ENCODE measurements at regions not wholly inside any gene's neighbourhood (a gene's known extent, or its start where the extent isn't known, plus 50 kb on each side); places are given as distances from the start of the nearest gene placed in this dataset.

DNA sequence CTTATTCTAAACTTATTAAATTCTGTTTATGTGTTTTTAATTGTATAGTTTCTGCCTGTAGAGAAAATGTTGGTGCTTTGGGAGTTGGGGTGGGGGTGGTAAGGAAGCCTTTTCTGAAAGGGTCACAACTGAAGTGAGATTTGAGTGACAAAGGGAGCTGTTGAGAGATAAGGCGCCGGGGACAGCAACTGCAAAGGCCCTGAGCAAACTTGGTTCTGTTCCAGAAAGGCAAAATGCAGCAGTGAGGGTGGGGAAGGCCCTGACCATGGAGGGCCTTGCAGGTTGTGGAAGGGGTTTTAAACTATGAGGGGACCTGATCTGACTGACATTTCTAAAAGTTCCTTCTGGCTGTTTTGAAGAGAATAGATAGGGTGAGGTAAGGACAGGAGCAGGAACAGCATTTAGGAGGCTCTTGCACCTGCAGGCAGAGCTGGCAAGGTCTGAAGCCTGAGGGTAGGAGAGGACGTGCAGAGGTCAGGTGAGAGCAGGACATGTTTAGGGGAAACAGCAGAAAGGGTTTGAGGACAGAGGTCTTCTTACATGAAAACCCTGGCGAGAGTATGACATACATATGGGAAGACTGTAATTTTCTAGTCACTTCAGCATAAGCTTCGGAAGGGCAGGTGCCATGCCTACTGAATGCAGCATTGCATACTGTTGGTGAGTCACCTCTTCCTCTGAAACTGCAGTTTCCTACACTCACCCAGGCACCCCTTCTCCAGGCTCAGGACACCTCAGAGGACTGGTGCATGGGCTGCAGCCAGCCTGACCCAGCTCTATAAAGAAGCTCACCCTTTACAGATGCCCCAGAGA lies 190.7 kb downstream of the SNX19 start:
- Histone ChIP-seq H3K4me1 (ENCODE audit: control insufficient read depth in 1 of 2, low read depth in 2 of 2) (peaks cover 5 to 22% of the 10 kb centered on the region in 2 donors), H3K4me3 (no peak overlapping the region), H3K27me3 (replicated peaks; ENCODE audit: insufficient read depth) (no peaks in the 10 kb centered on the region), H3K9me3 (peaks cover 8% of the 10 kb centered on the region), H3K27ac (peak overlapping the region in 1 of 2 donors; percentile 29), H3K36me3 (no peaks in the 10 kb centered on the region)
- TF ChIP-seq, protein P1, sequence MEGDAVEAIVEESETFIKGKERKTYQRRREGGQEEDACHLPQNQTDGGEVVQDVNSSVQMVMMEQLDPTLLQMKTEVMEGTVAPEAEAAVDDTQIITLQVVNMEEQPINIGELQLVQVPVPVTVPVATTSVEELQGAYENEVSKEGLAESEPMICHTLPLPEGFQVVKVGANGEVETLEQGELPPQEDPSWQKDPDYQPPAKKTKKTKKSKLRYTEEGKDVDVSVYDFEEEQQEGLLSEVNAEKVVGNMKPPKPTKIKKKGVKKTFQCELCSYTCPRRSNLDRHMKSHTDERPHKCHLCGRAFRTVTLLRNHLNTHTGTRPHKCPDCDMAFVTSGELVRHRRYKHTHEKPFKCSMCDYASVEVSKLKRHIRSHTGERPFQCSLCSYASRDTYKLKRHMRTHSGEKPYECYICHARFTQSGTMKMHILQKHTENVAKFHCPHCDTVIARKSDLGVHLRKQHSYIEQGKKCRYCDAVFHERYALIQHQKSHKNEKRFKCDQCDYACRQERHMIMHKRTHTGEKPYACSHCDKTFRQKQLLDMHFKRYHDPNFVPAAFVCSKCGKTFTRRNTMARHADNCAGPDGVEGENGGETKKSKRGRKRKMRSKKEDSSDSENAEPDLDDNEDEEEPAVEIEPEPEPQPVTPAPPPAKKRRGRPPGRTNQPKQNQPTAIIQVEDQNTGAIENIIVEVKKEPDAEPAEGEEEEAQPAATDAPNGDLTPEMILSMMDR (IDR thresholded peaks at IDR 0.05), result no peak
- no peak for ATAC-seq (ENCODE audit: insufficient number of reproducible peaks, low FRiP score, low read depth)
- DNase-seq (ENCODE audit: low spot score), result no peak

DNA sequence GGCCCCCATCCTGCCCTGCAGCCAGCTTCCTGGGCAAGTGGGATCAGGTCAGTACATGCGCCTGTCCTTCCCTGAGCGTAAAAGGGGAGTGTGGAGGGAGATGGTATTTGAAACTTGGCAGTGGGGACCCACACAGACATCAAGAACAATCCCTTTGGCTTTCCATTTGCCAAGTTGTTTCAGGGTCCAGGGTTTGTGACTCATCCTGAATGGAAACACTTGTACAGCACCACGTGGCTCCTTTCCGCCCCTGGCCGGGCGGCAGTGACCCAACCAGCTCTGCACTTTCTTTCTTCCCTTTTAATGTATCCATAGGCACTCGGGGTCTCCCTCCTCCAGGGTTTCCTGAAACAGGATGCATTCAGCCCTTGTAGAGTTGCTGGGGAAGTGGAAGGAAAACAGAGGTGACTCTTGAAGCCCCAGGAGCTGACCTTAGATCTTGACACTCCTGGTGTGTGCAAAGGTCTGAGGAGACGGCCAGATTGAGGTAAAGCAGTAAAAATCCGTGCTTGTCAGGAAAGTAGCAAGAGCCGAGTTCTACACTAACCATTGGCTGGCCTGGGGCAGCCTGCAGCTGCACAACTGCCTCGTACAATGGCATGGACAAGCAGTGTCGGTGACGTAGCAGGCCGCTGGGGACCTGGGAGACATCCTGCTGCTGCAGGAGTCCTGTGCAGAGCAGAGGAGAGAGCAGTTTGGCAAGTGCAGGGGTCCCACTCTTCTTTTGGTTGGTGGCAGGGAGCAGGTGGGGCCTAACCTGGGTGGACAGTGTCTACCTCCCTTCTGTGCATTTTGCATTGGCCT lies 189.8 kb downstream of the SNX19 start:
- DNase-seq (ENCODE audit: low spot score) (no peak), ATAC-seq (ENCODE audit: insufficient number of reproducible peaks, low FRiP score, low read depth) (no peak)
- peak overlapping the region in 1 of 2 donors; percentile 29 for H3K27ac ChIP-seq
- no peaks in the 10 kb centered on the region for H3K36me3 ChIP-seq
- TF ChIP-seq, protein P1 (IDR thresholded peaks at IDR 0.05), result no peak
- peaks cover 8% of the 10 kb centered on the region for H3K9me3 ChIP-seq
- H3K27me3 ChIP-seq (replicated peaks; ENCODE audit: insufficient read depth), result no peaks in the 10 kb centered on the region
- H3K4me1 ChIP-seq (ENCODE audit: control insufficient read depth in 1 of 2, low read depth in 2 of 2), result peaks cover 5 to 22% of the 10 kb centered on the region in 2 donors
- no peak overlapping the region for H3K4me3 ChIP-seq

DNA sequence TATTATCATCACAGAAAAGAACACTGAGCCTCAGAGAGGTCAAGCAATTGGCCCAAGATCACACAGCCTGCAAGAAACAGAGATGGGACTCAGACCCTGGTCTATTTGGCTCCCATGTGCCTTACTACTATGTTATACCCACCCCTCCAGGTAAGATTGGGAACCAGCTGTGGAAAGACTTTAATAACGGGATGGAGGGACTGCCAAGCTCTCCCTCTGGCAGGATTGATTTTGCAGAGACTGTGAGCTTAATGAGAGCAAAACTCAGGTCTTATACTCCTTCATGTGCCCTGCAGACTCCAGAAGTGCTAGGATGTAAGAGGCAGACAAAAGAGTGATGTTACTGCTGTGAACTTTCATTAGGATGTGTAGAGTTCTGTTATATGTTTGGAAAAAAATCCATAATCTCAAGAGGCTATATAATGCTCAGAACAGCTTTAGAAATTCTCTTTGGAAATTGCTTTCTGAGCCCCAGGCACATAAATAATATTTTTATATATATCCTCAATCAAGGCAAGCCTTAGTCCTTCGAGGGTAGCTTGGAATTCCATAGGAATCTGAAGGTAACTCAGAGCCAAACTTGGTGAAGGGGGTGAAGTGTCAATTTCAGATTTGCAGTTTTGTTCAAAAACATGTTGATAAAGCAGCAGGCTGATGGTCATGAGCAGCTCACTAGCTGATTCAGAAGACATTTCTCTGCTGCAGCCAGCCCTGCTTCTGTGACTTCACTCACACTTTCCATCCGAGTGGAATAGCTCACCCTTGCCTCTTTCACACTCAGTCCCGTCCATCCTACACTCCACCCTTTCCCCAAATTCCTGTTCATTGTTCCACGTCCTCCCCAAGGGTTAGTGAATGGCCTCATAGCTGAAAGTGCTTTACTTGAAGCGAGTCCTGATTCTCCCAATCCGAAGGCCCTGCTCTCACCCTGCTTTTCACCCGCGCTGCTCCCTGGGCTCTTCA lies 188.8 kb downstream of the SNX19 start:
- peaks cover 5 to 22% of the 10 kb centered on the region in 2 donors for H3K4me1 ChIP-seq (ENCODE audit: control insufficient read depth in 1 of 2, low read depth in 2 of 2)
- H3K4me3 ChIP-seq, result no peak overlapping the region
- no peaks in the 10 kb centered on the region for H3K27me3 ChIP-seq (replicated peaks; ENCODE audit: insufficient read depth)
- H3K27ac ChIP-seq, result no peak overlapping the region
- TF ChIP-seq, protein P1 (IDR thresholded peaks at IDR 0.05), result no peak
- peaks cover 8% of the 10 kb centered on the region for H3K9me3 ChIP-seq
- no peaks in the 10 kb centered on the region for H3K36me3 ChIP-seq
- no peak for ATAC-seq (ENCODE audit: insufficient number of reproducible peaks, low FRiP score, low read depth)
- DNase-seq (ENCODE audit: low spot score), result no peak

DNA sequence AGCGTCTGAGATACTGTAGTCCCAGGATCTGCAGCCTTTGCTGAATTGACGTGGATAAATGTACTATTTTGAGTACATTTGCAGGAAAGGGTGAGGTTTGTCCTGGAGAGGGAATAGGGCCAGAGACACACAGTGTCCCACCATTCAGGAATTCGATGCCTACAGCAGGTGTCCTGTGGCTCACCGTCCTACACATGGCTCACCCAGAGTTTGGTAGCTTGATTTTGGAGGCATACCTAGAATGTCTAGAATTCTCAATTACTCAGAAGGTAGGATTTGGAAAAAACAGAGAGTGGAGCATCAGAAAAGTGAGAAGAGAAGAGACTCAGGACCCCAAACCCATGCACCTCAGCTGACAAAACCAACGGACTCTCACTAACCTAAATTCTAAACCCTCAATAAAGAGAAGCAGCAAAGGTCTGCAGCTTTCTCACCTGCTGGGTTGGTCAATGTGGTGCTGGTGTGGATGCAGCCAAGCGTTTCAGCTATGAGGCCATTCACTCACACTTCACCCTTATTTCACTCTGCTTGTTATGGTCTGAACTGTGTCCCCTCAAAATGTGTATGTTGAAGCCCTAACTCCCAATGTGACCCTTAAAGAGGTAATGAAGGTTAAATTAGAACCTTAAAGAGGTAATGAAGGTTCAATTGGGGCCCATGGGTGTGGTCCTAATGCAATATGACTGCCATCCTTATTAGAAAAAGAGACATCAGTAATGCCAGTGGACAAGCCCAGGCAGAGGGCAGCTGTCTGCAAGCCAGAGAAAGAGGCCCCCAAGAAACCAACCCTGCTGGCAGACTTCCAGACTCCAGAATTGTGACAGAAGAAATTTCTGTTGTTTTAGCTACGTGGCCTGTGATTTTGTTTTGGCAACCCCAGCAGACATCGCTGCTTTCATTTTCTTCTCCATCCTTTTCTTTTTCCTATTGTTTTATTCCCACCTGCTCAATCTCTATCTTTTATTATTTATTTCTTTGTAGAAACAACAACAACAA lies 187.8 kb downstream of the SNX19 start:
- Histone ChIP-seq H3K27ac (no peak overlapping the region), H3K9me3 (peaks cover 8% of the 10 kb centered on the region), H3K27me3 (replicated peaks; ENCODE audit: insufficient read depth) (no peaks in the 10 kb centered on the region), H3K4me3 (no peak overlapping the region), H3K4me1 (ENCODE audit: control insufficient read depth in 1 of 2, low read depth in 2 of 2) (peaks cover 5 to 22% of the 10 kb centered on the region in 2 donors), H3K36me3 (no peaks in the 10 kb centered on the region)
- TF ChIP-seq, protein P1 (IDR thresholded peaks at IDR 0.05), result no peak
- ATAC-seq (ENCODE audit: insufficient number of reproducible peaks, low FRiP score, low read depth), result no peak
- no peak for DNase-seq (ENCODE audit: low spot score)
